Thoracic aorta (tissue), 2 donors: ENCODE measurements at regions not wholly inside any gene's neighbourhood (a gene's known extent, or its start where the extent isn't known, plus 50 kb on each side); places are given as distances from the start of the nearest gene placed in this dataset.

Experiments used
- ATAC-seq: fragments of 150-250 bp; one replicate; pipeline ENCODE4 v1.8.0; 2017; ENCODE audit warnings: low read depth; ENCODE audit not compliant: insufficient number of reproducible peaks, low FRiP score
- DNase-seq: peaks from one replicate; pipeline ENCODE4 v3.0.0-alpha.2; 2020; ENCODE audit warnings: low spot score
- H3K27ac ChIP-seq, 2 donors: fragments of 200-600 bp; sonication (generic); 1 replicate in 1 of 2; 2 replicates in 1 of 2; pipeline ENCODE4 v1.5.1; 2016; ENCODE audit warnings: mild to moderate bottlenecking in 2 of 2, moderate library complexity in 2 of 2
- H3K27me3 ChIP-seq: fragments of 200-600 bp; sonication (generic); replicated peaks from 2 replicates; pipeline ENCODE4 v1.6.0; 2016; ENCODE audit warnings: mild to moderate bottlenecking; ENCODE audit not compliant: insufficient read depth
- H3K36me3 ChIP-seq: fragments of 200-600 bp; sonication (generic); one replicate; pipeline ENCODE4 v1.5.1; 2016
- H3K4me1 ChIP-seq, 2 donors: fragments of 200-600 bp; sonication (generic); 1 replicate in 1 of 2; 2 replicates in 1 of 2; pipeline versions ENCODE4 v1.5.1 to v1.6.0; 2016; ENCODE audit warnings: low read depth in 2 of 2, mild to moderate bottlenecking in 1 of 2; ENCODE audit not compliant: control insufficient read depth in 1 of 2
- H3K4me3 ChIP-seq: fragments of 200-600 bp; sonication (generic); 2 replicates; pipeline ENCODE4 v1.5.1; 2016; ENCODE audit warnings: mild to moderate bottlenecking
- H3K9me3 ChIP-seq: fragments of 200-600 bp; sonication (generic); 2 replicates; pipeline ENCODE4 v1.5.1; 2016
- TF ChIP-seq, protein P1 (sequence below): fragments of 200-600 bp; sonication (generic); IDR thresholded peaks from one replicate; pipeline ENCODE4 v1.5.1; 2019; ENCODE audit warnings: antibody characterized with exemption

DNA sequence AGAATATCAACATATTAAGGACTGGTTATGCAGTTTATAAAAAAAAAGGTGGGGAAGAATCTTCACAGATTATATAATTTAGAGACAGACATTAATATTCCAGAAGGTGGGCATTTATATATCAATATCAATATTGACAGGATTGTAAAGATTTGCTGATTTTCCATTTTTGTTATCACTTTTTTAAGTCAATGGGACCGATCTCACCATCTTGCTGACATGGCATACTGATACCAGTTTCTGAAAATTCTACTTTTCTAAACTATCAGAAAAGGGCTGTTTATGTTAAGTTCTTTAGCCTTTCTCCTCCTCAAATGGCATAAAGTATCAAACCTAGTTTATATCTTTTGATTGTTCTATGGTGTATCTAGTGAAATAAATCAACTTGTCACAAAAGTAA is 344.1 kb upstream of the SOX5 start:
- DNase-seq, result no peak
- no peak overlapping the region for H3K27ac ChIP-seq
- TF ChIP-seq, protein P1, sequence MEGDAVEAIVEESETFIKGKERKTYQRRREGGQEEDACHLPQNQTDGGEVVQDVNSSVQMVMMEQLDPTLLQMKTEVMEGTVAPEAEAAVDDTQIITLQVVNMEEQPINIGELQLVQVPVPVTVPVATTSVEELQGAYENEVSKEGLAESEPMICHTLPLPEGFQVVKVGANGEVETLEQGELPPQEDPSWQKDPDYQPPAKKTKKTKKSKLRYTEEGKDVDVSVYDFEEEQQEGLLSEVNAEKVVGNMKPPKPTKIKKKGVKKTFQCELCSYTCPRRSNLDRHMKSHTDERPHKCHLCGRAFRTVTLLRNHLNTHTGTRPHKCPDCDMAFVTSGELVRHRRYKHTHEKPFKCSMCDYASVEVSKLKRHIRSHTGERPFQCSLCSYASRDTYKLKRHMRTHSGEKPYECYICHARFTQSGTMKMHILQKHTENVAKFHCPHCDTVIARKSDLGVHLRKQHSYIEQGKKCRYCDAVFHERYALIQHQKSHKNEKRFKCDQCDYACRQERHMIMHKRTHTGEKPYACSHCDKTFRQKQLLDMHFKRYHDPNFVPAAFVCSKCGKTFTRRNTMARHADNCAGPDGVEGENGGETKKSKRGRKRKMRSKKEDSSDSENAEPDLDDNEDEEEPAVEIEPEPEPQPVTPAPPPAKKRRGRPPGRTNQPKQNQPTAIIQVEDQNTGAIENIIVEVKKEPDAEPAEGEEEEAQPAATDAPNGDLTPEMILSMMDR, result no peak
- no peak overlapping the region for H3K4me3 ChIP-seq
- no peak for ATAC-seq
- no peaks in the 10 kb centered on the region for H3K36me3 ChIP-seq
- no peaks in the 10 kb centered on the region for H3K9me3 ChIP-seq
- H3K27me3 ChIP-seq, result no peaks in the 10 kb centered on the region
- H3K4me1 ChIP-seq, result no peaks in the 10 kb centered on the region

DNA sequence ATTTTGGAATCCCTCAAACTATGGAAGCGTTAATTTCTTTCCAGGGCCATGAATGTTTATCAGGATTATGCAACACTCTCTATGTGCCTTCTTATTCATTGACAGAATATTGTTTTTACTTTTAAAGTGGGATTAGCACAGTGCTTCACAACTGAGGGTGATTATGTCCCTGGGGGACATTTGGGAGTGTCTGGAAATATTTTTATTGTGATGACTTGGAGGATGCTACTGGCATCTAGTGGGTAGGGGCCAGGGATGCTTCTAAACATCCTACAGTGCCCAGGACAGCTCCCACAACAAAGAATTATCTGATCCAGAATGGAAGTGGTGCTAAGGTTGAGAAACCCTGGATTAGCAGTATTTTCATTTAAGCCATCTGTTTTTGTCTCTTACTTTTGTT is 338.5 kb upstream of the SOX5 start:
- no peak for ATAC-seq
- Histone ChIP-seq H3K27ac (no peak overlapping the region), H3K36me3 (no peaks in the 10 kb centered on the region), H3K4me3 (no peak overlapping the region), H3K27me3 (no peaks in the 10 kb centered on the region), H3K9me3 (no peaks in the 10 kb centered on the region), H3K4me1 (peaks cover 9 to 12% of the 10 kb centered on the region in 2 donors)
- TF ChIP-seq, protein P1, result no peak
- DNase-seq, result no peak

DNA sequence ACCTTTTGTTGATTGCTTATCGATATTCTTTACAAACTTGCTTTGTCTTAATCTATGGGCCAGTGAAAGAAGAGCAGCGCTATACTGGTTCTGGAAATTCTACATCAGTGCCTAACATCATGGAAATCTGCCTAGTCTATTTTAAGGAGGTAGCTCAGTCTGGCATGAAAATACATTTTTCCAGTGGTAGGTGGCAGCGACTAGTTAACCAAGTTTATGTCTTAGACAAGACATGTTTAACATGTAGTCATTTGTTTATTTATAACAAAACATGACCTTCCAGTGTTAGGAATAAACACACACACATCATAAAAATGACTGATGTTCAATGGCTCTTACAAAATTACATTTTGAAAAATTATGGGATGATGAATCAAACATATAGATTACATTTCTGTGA is 336.0 kb upstream of the SOX5 start:
- Histone ChIP-seq H3K9me3 (no peaks in the 10 kb centered on the region), H3K4me3 (no peak overlapping the region), H3K4me1 (peaks cover 9 to 12% of the 10 kb centered on the region in 2 donors), H3K27ac (no peak overlapping the region), H3K27me3 (no peaks in the 10 kb centered on the region), H3K36me3 (no peaks in the 10 kb centered on the region)
- ATAC-seq, result no peak
- TF ChIP-seq, protein P1, result no peak
- no peak for DNase-seq

DNA sequence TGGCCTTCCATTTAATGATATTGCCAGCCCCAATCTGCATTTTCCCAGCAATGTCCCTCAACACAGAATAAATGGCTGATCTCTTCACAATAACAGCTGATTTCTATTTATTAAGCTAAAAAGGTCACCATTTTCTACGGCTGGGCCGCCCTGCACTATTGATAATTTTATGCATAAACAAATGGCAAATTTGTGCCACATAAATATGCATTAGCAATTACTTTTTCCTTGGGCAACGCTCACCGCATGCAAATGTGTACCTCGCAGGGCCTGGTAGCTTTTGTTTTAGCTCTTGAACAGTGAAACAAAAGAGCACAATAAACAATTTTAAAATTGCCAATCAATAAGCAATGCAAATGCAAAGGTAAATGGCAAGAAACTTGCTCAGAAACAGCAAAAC is 331.9 kb upstream of the SOX5 start:
- Histone ChIP-seq H3K27me3 (no peaks in the 10 kb centered on the region), H3K4me3 (no peak overlapping the region), H3K4me1 (peaks cover 2 to 12% of the 10 kb centered on the region in 2 donors), H3K9me3 (no peaks in the 10 kb centered on the region), H3K27ac (no peak overlapping the region), H3K36me3 (no peaks in the 10 kb centered on the region)
- DNase-seq, result no peak
- ATAC-seq, result no peak
- TF ChIP-seq, protein P1, result no peak

DNA sequence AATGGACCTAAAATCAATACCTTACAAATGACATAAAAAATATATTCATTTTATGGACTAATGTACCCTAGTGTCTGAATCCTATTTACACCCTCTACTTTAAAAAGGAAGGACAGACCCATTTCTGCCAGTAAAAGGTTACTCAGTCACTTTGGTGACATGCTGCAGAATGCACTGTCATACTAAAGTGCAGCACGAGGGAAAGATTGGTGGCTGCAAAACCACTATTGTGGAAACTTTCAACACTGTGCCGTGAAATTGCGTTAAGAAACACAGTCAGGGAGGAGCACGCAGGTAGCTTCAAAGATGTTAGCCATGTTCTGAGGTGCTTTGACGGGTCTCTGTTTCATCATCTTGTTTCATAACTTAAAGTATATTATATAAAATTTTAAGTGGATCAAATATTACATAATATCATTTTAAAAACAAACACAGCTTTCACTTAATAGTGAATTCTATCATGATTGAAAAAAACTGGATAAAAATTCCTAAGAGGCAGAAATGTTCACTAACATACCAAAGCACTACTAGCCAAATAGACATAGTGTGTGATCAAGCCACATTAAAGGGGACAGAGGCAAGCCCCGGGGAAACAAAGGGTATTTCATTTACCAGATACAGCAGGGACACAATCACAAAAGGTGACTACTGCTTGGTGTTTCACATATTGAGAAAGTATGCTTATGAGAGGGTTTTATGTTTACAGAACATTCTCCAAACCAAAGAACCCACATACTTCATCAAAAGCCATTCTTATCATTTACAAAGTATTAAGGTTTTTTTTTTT is 330.8 kb upstream of the SOX5 start:
- H3K27ac ChIP-seq, result no peak overlapping the region
- H3K36me3 ChIP-seq, result no peaks in the 10 kb centered on the region
- TF ChIP-seq, protein P1, result no peak
- H3K9me3 ChIP-seq, result no peaks in the 10 kb centered on the region
- peaks cover 0 to 8% of the 10 kb centered on the region in 2 donors for H3K4me1 ChIP-seq
- H3K27me3 ChIP-seq, result no peaks in the 10 kb centered on the region
- ATAC-seq (no peak), DNase-seq (no peak)
- H3K4me3 ChIP-seq, result no peak overlapping the region
